ENCODE measurements at regions not wholly inside any gene's neighbourhood (a gene's known extent, or its start where the extent isn't known, plus 50 kb on each side); places are given as distances from the start of the nearest gene placed in this dataset.
A peak's percentile ranks its signal among the peaks of the same experiment; 100 is the strongest.
"Not testable (repeated sequence)": the region's sequence is repeated elsewhere in the genome, so short reads cannot be mapped to it uniquely, and the experiment has no call there.

- BruUV-seq (replicated peaks): not testable (repeated sequence)
These were observed 225.5 kb upstream of the VKORC1L1 start for GRCh38 chr7:65647153-65647964.

DNA sequence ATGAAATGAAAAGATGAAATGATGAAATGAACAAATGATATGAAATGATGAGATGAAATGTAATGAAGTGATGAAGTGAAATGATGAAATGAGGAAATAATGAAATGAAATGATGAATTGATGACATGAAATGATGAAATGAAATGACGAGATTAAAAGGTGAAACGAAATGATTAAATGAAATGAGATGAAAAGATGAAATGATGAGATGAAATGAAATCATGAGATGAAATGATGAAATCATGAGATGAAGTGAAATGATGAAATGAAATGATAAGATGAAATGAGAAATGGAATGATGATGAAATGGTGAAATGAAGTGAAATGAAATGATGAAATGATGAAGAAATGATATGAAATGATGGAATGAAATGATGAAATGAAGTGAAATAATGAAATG is 221.7 kb upstream of the VKORC1L1 start:
- BruUV-seq (replicated peaks); intact Hi-C loops (cut with micrococcal nuclease); H3K4me1 ChIP-seq (ENCODE audit: control insufficient read depth in 1 of 2, insufficient read depth in 2 of 2, low read length in 2 of 2); H3K9me3 ChIP-seq (ENCODE audit: control insufficient read depth in 1 of 2, insufficient read depth in 1 of 2, low read depth in 1 of 2, low read length in 2 of 2); H3K9ac ChIP-seq (ENCODE audit: low read length); H3K27me3 ChIP-seq (ENCODE audit: insufficient read depth, low read length); H3K79me2 ChIP-seq (ENCODE audit: insufficient read depth, low read length); H3K4me3 ChIP-seq (replicated peaks in 1 of 2; ENCODE audit: low read depth in 1 of 2, low read length in 2 of 2); H3K27ac ChIP-seq (ENCODE audit: low read depth, low read length); RAD21 ChIA-PET (ENCODE audit: low non-redundant PET in 1 of 2, low total read pairs in 2 of 2, uncharacterized antibody in 2 of 2, unreplicated experiment in 2 of 2); H2AFZ ChIP-seq (ENCODE audit: low read depth, low read length, poor library complexity, severe bottlenecking); H3K4me2 ChIP-seq (ENCODE audit: low read length); H4K20me1 ChIP-seq (ENCODE audit: insufficient read depth); DNase-seq (ENCODE audit: low read depth, low spot score); ATAC-seq; CTCF ChIA-PET; POLR2A ChIA-PET; H3K9me2 ChIP-seq (ENCODE audit: insufficient read depth); H3K36me3 ChIP-seq (ENCODE audit: control insufficient read depth in 1 of 2, insufficient read depth in 2 of 2, low read length in 2 of 2): not testable (repeated sequence)

More at GRCh38 chr7:65647153-65647964, 225.5 kb upstream of the VKORC1L1 start:
- H3K4me2 ChIP-seq (ENCODE audit: low read length); H3K4me1 ChIP-seq (ENCODE audit: control insufficient read depth in 1 of 2, insufficient read depth in 2 of 2, low read length in 2 of 2); H3K4me3 ChIP-seq (replicated peaks in 1 of 2; ENCODE audit: low read depth in 1 of 2, low read length in 2 of 2); H3K27me3 ChIP-seq (ENCODE audit: insufficient read depth, low read length); RAD21 ChIA-PET (ENCODE audit: low non-redundant PET in 1 of 2, low total read pairs in 2 of 2, uncharacterized antibody in 2 of 2, unreplicated experiment in 2 of 2); DNase-seq (ENCODE audit: low read depth, low spot score); H4K20me1 ChIP-seq (ENCODE audit: insufficient read depth); H3K9me2 ChIP-seq (ENCODE audit: insufficient read depth); POLR2A ChIA-PET; H3K27ac ChIP-seq (ENCODE audit: low read depth, low read length); H3K9me3 ChIP-seq (ENCODE audit: control insufficient read depth in 1 of 2, insufficient read depth in 1 of 2, low read depth in 1 of 2, low read length in 2 of 2); CTCF ChIA-PET; H2AFZ ChIP-seq (ENCODE audit: low read depth, low read length, poor library complexity, severe bottlenecking); H3K9ac ChIP-seq (ENCODE audit: low read length); H3K79me2 ChIP-seq (ENCODE audit: insufficient read depth, low read length); intact Hi-C loops (cut with micrococcal nuclease); H3K36me3 ChIP-seq (ENCODE audit: control insufficient read depth in 1 of 2, insufficient read depth in 2 of 2, low read length in 2 of 2): not testable (repeated sequence)
- peak; percentile 73 for ATAC-seq

DNA sequence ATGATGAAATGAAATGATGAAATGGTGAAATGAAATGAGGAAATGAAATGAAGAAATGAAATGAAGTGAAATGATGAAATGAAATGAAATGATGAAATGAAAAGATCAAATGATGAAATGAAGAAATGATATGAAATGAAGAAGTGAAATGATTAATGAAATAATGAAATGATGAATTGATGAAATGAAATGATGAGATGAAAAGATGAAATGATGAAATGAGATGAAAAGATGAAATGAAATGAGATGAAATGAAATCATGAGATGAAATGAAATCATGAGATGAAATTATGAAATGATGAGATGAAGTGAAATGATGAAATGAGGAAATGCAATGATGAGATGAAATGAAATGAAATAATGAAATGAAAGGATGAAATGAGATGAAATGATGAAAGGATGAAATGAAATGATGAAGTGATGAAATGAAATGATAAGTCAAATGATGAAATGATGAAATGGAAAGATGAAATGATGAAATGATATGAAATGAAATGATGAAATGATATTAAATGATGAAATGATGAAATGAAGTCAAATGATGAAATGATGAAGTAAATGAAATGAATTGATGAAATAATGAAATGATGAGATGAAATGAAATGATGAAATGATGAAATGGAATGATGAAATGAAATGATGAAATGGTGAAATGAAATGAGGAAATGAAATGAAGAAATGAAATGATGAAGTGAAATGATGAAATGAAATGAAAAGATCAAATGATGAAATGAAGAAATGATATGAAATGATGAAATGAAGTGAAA is 220.9 kb upstream of the VKORC1L1 start:
- H2AFZ ChIP-seq (ENCODE audit: low read depth, low read length, poor library complexity, severe bottlenecking); intact Hi-C loops (cut with micrococcal nuclease); H3K4me2 ChIP-seq (ENCODE audit: low read length); ATAC-seq; H3K4me1 ChIP-seq (ENCODE audit: control insufficient read depth in 1 of 2, insufficient read depth in 2 of 2, low read length in 2 of 2); H3K9me2 ChIP-seq (ENCODE audit: insufficient read depth); H3K9me3 ChIP-seq (ENCODE audit: control insufficient read depth in 1 of 2, insufficient read depth in 1 of 2, low read depth in 1 of 2, low read length in 2 of 2); RAD21 ChIA-PET (ENCODE audit: low non-redundant PET in 1 of 2, low total read pairs in 2 of 2, uncharacterized antibody in 2 of 2, unreplicated experiment in 2 of 2); DNase-seq (ENCODE audit: low read depth, low spot score); BruUV-seq (replicated peaks); H3K4me3 ChIP-seq (replicated peaks in 1 of 2; ENCODE audit: low read depth in 1 of 2, low read length in 2 of 2); H3K27me3 ChIP-seq (ENCODE audit: insufficient read depth, low read length); H4K20me1 ChIP-seq (ENCODE audit: insufficient read depth); POLR2A ChIA-PET; H3K27ac ChIP-seq (ENCODE audit: low read depth, low read length); H3K79me2 ChIP-seq (ENCODE audit: insufficient read depth, low read length); H3K36me3 ChIP-seq (ENCODE audit: control insufficient read depth in 1 of 2, insufficient read depth in 2 of 2, low read length in 2 of 2); CTCF ChIA-PET; H3K9ac ChIP-seq (ENCODE audit: low read length): not testable (repeated sequence)

GRCh38 chr7:65652669-65653068 is 220.2 kb upstream of the VKORC1L1 start:
- H3K9me3 ChIP-seq (ENCODE audit: control insufficient read depth in 1 of 2, insufficient read depth in 1 of 2, low read depth in 1 of 2, low read length in 2 of 2); H3K9ac ChIP-seq (ENCODE audit: low read length); H3K79me2 ChIP-seq (ENCODE audit: insufficient read depth, low read length); H3K27ac ChIP-seq (ENCODE audit: low read depth, low read length); H3K4me3 ChIP-seq (replicated peaks in 1 of 2; ENCODE audit: low read depth in 1 of 2, low read length in 2 of 2); CTCF ChIA-PET; H3K9me2 ChIP-seq (ENCODE audit: insufficient read depth); H2AFZ ChIP-seq (ENCODE audit: low read depth, low read length, poor library complexity, severe bottlenecking); DNase-seq (ENCODE audit: low read depth, low spot score); RAD21 ChIA-PET (ENCODE audit: low non-redundant PET in 1 of 2, low total read pairs in 2 of 2, uncharacterized antibody in 2 of 2, unreplicated experiment in 2 of 2); ATAC-seq; H3K4me1 ChIP-seq (ENCODE audit: control insufficient read depth in 1 of 2, insufficient read depth in 2 of 2, low read length in 2 of 2); H3K36me3 ChIP-seq (ENCODE audit: control insufficient read depth in 1 of 2, insufficient read depth in 2 of 2, low read length in 2 of 2); H3K4me2 ChIP-seq (ENCODE audit: low read length); BruUV-seq (replicated peaks); H3K27me3 ChIP-seq (ENCODE audit: insufficient read depth, low read length); POLR2A ChIA-PET; intact Hi-C loops (cut with micrococcal nuclease); H4K20me1 ChIP-seq (ENCODE audit: insufficient read depth): not testable (repeated sequence)

Data from HCT116 (cell line).